GM21786 (cell line): ENCODE measurements at regions not wholly inside any gene's neighbourhood (a gene's known extent, or its start where the extent isn't known, plus 50 kb on each side); places are given as distances from the start of the nearest gene placed in this dataset.
A peak's percentile ranks its signal among the peaks of the same experiment; 100 is the strongest.

ENCODE experiments used
- ATAC-seq: cut with Tn5 transposase; IDR thresholded peaks from one replicate; pipeline ENCODE4 v1.9.1; 2021; ENCODE audit not compliant: unreplicated experiment

DNA sequence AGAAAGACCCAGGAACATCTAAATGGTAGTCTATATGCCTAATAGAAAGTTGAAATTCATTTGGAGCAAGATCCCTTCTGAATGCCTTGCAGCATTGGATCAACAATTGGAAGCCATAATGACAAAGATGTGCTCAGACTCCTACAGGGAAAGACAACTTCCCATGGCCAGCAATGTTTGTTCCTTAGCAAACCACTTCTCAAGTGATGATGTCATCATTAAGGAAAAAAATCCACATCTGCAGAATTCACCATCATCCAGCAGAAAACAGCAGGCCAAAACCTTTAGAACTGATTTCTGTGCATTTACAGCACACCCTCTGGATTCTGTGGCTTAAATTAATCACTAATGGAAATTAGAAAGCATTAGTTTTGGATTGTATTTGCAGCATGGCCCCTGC is 82.4 kb upstream of the ZIC3 start:
- no peak for ATAC-seq

GRCh38 chrX:137482136-137482535 is 83.8 kb upstream of the ZIC3 start:
- no peak for ATAC-seq

- no peak for ATAC-seq
These were observed 86.5 kb upstream of the ZIC3 start for GRCh38 chrX:137479386-137479785.

- no peak for ATAC-seq
These were observed 124.2 kb upstream of the ZIC3 start for GRCh38 chrX:137441711-137442110.

DNA sequence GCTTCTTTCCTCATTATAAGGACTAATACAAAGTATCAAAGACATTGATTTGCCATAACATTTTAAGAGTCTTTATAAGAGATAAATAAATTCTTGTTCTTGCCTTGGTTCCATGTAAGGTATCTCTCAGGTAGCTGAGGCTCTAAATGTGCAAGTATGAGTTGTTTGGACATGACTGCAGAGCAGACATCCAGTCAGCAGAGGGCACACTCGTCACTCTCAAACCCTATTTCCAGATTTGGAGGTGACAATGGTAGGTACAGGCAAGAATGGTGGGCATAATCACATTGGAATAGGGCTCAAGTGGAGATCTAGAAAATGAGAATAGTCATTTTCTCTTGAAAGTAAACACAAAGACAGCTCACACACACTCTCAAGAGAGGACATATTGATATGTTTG is 133.3 kb upstream of the ZIC3 start:
- ATAC-seq: peak; percentile 50

- ATAC-seq: no peak
These were observed 134.0 kb upstream of the ZIC3 start for GRCh38 chrX:137431693-137432488.

DNA sequence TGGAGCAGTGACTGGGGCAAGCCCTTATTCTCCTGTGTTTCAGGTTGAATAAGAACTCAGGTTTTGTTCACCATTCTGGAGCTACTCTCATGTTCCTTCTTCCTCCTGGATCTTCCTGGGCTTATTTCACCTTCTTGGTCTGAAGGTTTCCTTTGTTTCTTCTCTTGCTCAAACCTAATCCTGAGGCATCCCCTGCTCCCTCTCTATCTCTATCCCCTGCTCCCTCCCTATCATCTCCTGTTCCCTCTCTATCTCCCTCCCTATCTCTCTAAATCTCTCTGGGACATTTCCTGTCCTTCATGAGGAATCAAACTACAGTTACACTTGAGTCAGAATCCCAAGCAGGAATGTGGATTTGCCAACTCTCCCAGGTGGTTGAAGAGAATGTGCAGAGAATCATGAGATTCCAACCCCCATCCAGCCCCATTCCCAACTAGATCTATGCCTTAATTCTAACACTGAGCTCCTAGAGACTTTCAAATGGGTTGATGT is 134.9 kb upstream of the ZIC3 start:
- ATAC-seq: no peak

DNA sequence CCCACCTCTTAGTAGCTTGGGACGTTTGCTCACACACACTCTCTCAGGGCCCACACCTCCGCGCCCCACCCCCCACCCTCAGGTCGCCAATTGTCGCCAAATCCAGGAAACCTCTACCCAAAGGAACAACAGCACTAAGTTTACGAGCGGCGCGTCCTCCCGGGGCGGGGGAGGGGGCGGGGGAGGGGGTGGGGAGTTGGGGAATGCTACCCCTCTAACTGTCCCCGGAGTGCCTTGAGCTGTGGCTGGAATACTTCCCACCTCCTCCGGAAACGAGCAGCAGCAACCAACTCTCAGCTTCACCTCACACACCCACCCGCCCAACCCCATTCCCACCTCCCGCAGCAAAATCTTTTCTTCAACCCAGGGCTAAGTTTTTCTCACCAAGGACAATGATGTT is 135.6 kb upstream of the ZIC3 start:
- no peak for ATAC-seq

GRCh38 chrX:137428766-137429591 is 136.9 kb upstream of the ZIC3 start:
- ATAC-seq: no peak

DNA sequence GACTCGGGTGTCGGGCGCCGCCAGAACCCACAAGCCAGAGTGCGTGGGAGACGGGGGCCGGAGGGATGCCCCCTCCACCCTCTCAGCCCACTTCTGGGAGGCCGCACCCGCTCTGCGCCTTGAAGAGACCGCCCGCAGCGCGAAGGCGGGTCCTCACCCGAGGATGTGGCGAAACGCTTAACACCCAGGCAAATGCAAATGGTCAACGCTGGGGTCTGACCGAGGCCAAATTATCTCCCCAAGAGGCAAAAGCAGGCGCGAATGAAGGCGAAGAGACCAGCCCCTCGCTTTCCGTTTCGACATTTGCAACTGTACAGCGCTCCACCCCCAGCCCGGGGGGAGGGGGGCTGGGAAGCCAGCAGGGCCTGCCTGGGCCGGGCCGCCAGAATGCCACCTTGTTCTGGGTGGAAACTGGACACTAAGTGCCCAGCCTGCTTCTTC is 137.7 kb upstream of the ZIC3 start:
- no peak for ATAC-seq

DNA sequence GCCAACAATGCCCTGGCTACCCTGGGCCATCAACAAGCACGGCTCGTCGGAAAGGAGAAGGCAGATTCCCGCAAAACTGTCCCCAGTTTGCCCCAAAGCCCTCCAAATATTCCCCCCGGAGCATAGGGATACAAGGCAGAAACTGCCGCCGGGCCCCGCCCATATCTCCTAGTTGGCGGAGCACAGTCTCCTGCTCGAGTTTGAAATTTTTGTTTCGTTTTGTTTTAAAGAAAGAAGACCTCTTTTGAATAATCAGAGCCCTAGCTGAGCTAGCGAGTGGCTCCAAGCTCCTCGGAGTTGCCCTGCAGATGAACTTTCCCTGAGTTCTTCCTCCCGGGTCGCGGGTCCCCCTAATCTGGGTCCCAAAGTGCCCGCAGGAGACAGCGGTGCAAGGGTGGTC is 138.1 kb upstream of the ZIC3 start:
- no peak for ATAC-seq

GRCh38 chrX:137427426-137427778 is 138.5 kb upstream of the ZIC3 start:
- ATAC-seq: no peak

- ATAC-seq: no peak
These were observed 139.1 kb upstream of the ZIC3 start for GRCh38 chrX:137426695-137427425.

DNA sequence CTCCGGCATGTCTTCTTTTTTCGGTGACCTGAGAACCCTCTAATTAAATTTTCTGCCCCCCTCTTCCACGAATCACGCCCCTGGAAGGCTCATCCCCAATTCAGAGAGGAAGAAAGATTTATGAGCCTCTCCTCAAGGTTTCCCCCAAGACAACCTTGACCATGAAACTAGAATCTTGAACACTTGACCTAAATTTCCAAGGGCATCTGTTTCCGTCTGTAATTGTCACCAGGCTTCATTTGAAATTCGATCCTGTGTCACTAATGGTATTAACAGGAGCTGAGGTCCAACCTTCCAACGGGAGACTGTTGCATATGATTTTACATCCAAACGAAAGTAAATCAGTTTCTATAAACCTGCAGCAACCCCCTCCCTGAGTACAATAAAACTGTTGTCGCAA is 139.9 kb upstream of the ZIC3 start:
- no peak for ATAC-seq

DNA sequence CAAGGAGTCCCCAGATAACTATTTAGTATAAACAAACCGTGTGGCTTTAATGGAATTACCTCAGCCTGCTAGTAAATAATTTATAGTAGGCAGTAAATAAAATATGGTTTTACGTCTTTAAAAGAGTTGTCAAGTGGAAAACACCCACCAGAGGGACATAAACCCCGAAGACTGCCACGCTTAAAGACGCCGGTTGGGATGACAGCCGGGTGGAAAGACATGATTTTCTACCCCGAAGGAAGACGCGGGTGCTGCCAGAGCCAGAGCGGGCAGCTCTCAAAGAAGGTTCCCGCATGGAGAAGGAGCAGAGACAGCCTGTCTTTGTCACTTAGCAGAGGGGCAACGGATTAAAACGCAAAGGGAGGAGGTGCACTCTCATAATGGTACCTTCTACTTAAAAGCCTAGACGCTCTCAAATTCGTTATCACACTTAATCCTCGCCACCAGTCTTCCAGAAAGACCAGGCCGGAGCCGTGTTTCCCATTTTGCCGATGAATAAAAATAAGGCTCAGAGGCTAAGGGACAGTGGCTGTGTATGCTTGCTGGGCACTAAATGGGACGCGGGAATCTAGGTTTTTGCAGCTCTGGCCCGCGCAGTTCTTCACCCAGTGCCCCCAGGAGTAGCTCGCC is 140.5 kb upstream of the ZIC3 start:
- no peak for ATAC-seq

GRCh38 chrX:137424679-137425078 is 141.2 kb upstream of the ZIC3 start:
- ATAC-seq: no peak

- no peak for ATAC-seq
These were observed 142.7 kb upstream of the ZIC3 start for GRCh38 chrX:137423241-137423640.

DNA sequence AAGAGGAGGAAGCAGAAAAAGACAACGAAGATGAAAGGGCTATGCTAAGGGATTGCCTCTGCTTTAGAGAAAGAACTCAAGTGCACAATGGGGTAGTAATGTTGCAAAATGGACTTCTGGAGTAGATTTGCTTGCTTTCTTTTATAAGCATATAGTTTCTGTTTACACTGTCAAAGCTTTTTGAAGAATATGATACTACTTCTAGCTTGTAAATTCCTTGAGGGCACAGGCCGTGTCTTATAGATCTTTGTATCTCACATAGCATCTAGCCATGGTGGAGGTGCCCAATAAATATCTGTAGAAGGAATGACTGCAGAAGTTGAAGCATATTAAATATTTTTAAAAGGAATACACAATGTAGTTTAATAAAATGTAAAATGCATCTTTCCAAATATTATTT is 147.8 kb upstream of the ZIC3 start:
- no peak for ATAC-seq

DNA sequence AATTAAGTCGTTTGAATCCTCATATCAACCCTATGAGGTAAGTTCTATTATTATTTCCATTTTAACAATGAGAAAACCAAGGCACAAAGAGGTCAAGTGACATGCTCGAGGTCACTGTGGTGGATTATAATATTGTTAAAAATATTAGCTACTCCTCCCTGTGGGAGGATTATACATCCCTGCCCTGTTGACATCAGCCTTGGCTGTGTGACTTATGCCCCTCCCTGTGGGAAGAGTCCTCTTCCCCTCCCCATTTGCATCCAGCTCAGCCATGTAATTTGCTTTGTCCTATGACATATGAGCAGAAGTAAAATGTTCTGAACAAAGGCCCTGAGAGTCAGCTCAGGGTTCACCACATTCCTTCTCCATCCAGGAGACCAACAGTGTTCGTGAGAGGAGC is 152.7 kb upstream of the ZIC3 start:
- ATAC-seq: no peak

GRCh38 chrX:137405449-137406140 is 160.3 kb upstream of the ZIC3 start:
- ATAC-seq: no peak

GRCh38 chrX:137401092-137401491 is 164.8 kb upstream of the ZIC3 start:
- no peak for ATAC-seq
